Colonic mucosa (tissue), 4 donors: ENCODE measurements at regions not wholly inside any gene's neighbourhood (a gene's known extent, or its start where the extent isn't known, plus 50 kb on each side); places are given as distances from the start of the nearest gene placed in this dataset.
A peak's percentile ranks its signal among the peaks of the same experiment; 100 is the strongest.

ENCODE experiments used
- DNase-seq: peaks from one replicate; pipeline ENCODE4 v3.0.0-alpha.2; 2020
- H3K27ac ChIP-seq: fragments of 200-600 bp; one replicate; pipeline ENCODE4 v1.8.0; 2021
- H3K27me3 ChIP-seq: fragments of 200-600 bp; one replicate; pipeline ENCODE4 v1.8.0; 2021
- H3K36me3 ChIP-seq: fragments of 200-600 bp; one replicate; pipeline ENCODE4 v1.8.0; 2021
- H3K4me1 ChIP-seq: fragments of 200-600 bp; one replicate; pipeline ENCODE4 v1.8.0; 2021; ENCODE audit warnings: mild to moderate bottlenecking
- H3K4me3 ChIP-seq: fragments of 200-600 bp; one replicate; pipeline ENCODE4 v1.8.0; 2021
- H3K9ac ChIP-seq, 2 donors: one replicate each; pipeline ENCODE4 v1.7.0; 2013; ENCODE audit warnings: control low read depth in 2 of 2, low read depth in 2 of 2, low read length in 2 of 2
- H3K9me3 ChIP-seq: fragments of 200-600 bp; one replicate; pipeline ENCODE4 v1.8.0; 2021
- intact Hi-C: fragments of 100-400 bp; cut with DNase I; formaldehyde crosslinking; loops from one replicate; pipeline ENCODE4 v1.14.1; 2022
- TF ChIP-seq, protein P1 (sequence below): fragments of 200-600 bp; IDR thresholded peaks from one replicate; pipeline ENCODE4 v1.8.0; 2022; ENCODE audit warnings: antibody characterized with exemption, mild to moderate bottlenecking
- donor health status: healthy.
- donor health status: DM: no; HTN: no; CAD: no.
- donor health status: DM: no; HTN: no; CAD: no.

DNA sequence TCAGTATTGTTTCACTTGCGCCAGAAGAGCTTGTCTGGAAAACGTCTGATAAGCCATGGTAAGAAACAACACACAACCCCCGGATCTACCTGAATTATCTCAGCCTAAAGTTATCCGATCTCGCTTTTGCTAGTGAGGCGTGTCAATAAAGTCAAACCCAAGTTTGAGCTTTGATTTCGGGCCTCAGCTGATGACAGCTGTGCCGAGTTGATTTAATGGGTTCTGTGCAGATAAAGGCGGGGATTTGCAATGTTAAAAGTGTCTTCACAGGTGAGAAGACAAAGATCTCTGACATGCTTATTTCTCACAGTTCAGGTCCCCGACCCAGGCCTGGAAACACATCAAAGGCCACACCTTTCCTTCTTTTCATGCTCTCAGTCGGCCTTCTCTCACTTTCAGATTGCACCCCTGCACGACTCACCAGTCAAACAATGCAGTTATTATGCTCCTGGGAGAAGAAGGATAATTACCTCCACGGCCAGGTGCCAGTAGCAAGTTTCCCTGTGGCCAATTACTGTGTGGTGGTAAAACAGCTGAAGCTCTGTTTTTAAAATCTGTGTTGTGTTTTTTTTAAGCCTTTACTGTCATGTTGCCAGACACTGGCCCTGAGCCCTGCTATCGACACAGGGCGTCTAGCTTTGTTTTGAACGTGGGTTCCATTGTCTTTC lies 245.3 kb upstream of the RUNX1 start:
- no peak overlapping the region for H3K9ac ChIP-seq

DNA sequence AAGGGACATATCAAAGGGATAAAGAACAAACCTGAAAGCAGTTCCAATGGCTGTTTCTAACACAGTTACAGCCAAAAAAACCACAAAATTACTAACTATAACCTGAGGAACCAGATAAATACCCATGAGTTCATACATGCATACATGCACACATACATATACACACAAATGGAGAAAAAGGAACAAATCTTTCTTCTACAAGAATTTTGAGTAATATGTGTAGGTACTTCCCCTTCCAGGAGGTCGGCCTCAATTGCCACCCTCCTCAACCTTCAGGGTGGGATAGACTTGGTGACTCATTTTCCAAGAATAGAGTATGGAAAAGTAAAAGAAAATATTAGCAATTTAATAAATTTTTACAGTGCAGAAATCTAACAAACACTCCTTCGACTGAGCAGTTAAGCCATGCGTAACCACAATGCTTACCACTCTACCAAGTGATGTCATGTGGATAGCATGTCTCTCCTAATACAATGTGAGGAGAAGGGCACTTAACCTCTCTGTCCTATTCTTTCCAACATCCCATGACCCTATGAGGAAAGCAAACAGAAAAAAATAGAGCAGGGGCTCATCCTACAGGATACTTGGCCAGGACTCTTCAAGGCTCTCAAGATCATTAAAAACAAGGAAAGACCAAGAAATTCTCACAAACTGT lies 243.0 kb upstream of the RUNX1 start:
- intact Hi-C loops = no loop called here
- no peak overlapping the region for H3K9ac ChIP-seq
- H3K9me3 ChIP-seq = no peaks in the 10 kb centered on the region
- H3K27ac ChIP-seq = no peak overlapping the region
- no peaks in the 10 kb centered on the region for H3K4me1 ChIP-seq
- H3K36me3 ChIP-seq = no peaks in the 10 kb centered on the region
- no peak for DNase-seq
- no peak overlapping the region for H3K4me3 ChIP-seq
- TF ChIP-seq, protein P1, sequence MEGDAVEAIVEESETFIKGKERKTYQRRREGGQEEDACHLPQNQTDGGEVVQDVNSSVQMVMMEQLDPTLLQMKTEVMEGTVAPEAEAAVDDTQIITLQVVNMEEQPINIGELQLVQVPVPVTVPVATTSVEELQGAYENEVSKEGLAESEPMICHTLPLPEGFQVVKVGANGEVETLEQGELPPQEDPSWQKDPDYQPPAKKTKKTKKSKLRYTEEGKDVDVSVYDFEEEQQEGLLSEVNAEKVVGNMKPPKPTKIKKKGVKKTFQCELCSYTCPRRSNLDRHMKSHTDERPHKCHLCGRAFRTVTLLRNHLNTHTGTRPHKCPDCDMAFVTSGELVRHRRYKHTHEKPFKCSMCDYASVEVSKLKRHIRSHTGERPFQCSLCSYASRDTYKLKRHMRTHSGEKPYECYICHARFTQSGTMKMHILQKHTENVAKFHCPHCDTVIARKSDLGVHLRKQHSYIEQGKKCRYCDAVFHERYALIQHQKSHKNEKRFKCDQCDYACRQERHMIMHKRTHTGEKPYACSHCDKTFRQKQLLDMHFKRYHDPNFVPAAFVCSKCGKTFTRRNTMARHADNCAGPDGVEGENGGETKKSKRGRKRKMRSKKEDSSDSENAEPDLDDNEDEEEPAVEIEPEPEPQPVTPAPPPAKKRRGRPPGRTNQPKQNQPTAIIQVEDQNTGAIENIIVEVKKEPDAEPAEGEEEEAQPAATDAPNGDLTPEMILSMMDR = no peak
- no peaks in the 10 kb centered on the region for H3K27me3 ChIP-seq

More for the DNA sequence above, 245.3 kb upstream of the RUNX1 start:
- H3K27ac ChIP-seq = peak overlapping the region; percentile 43
- no peak overlapping the region for H3K4me3 ChIP-seq
- no peaks in the 10 kb centered on the region for H3K27me3 ChIP-seq
- intact Hi-C loops = no loop called here
- H3K36me3 ChIP-seq = no peaks in the 10 kb centered on the region
- DNase-seq = peak; percentile 79
- TF ChIP-seq, protein P1 = no peak
- H3K9me3 ChIP-seq = no peaks in the 10 kb centered on the region
- H3K4me1 ChIP-seq = no peaks in the 10 kb centered on the region

- intact Hi-C loops = no loop called here
- no peak for DNase-seq
Measured at GRCh38 chr21:35291034-35291433, 241.9 kb upstream of the RUNX1 start.

DNA sequence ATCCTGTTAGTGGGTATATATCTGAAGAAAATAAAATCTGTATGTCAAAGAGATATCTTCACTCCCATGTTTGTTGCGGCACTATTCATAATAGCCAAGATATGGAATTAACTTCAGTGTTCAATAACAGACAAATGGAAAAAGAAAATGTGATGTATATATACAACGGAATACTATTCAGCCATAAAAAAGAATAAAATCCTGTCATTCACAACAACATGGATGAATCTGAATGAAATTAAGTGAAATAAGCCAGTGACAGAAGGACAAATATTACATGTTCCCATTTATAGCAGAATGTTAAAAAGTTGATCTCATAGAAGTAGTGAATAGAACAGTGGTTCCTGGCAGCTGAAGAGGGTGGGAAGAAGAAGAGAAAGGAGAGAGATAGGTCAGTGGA lies 239.1 kb upstream of the RUNX1 start:
- Histone ChIP-seq H3K36me3 (no peaks in the 10 kb centered on the region), H3K9me3 (no peaks in the 10 kb centered on the region), H3K4me3 (no peak overlapping the region), H3K9ac (no peak overlapping the region), H3K27me3 (no peaks in the 10 kb centered on the region), H3K27ac (no peak overlapping the region), H3K4me1 (no peaks in the 10 kb centered on the region)
- intact Hi-C loops = no loop called here
- no peak for DNase-seq
- TF ChIP-seq, protein P1 = no peak

More at GRCh38 chr21:35291034-35291433, 241.9 kb upstream of the RUNX1 start:
- Histone ChIP-seq H3K27ac (no peak overlapping the region), H3K9ac (no peak overlapping the region), H3K36me3 (no peaks in the 10 kb centered on the region), H3K4me1 (no peaks in the 10 kb centered on the region), H3K9me3 (no peaks in the 10 kb centered on the region), H3K4me3 (no peak overlapping the region), H3K27me3 (no peaks in the 10 kb centered on the region)
- TF ChIP-seq, protein P1 = no peak

DNA sequence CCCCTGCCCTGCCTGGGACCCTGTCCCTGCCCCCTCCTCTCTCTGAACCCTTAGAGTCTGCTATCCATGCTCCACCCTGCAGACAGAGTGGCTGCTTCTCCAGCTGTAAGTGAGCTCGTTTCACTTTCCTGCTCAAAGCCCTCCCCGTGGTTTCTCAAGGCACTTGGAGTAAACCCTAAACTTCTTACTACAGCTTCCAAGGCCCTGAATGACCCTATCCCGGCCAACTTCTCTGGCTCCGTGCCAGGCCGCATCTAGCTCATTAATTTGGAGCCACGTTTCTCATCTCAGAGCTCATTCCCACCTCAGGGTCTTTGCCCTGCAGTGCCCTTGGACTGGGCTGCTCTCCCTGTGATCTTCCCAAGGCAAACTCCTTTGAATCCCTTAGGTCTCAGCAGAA lies 235.1 kb upstream of the RUNX1 start:
- no peak overlapping the region for H3K27ac ChIP-seq
- H3K9ac ChIP-seq = no peak overlapping the region
- H3K27me3 ChIP-seq = no peaks in the 10 kb centered on the region
- intact Hi-C loops = no loop called here
- no peak overlapping the region for H3K4me3 ChIP-seq
- TF ChIP-seq, protein P1 = no peak
- no peaks in the 10 kb centered on the region for H3K9me3 ChIP-seq
- H3K4me1 ChIP-seq = no peaks in the 10 kb centered on the region
- H3K36me3 ChIP-seq = no peaks in the 10 kb centered on the region
- DNase-seq = no peak
